ENCODE measurements at regions not wholly inside any gene's neighbourhood (a gene's known extent, or its start where the extent isn't known, plus 50 kb on each side); places are given as distances from the start of the nearest gene placed in this dataset.
"Not testable (repeated sequence)": the region's sequence is repeated elsewhere in the genome, so short reads cannot be mapped to it uniquely, and the experiment has no call there.

DNA sequence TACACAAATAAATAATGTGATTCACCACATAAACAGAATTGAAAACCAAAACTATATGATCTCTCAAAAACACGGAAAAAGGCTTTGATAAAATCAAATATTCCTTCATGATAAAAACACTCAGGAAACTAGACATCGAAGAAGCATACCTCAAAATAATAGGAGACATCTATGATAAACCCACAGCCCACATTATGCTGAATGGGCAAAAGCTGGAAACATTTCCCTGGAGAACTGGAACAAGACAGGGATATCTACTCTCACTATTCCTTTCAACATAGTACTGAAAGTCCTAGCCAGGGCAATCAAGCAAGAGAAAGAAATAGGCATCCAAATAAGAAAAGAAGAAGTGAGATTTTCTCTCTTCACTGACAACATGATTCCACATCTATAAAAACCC, 371.5 kb upstream of the ATXN7L3B start:
- Mint-ChIP-seq H3K27me3 (no peaks in the 10 kb centered on the region), H3K9me3 (peaks cover 9% of the 10 kb centered on the region), H3K4me1 (ENCODE audit: low read depth) (no peaks in the 10 kb centered on the region), H3K36me3 (ENCODE audit: low read depth) (no peaks in the 10 kb centered on the region), H3K27ac (no peak overlapping the region), H3K4me3 (no peak overlapping the region)
- intact Hi-C loops (cut with micrococcal nuclease), result no loop called here

DNA sequence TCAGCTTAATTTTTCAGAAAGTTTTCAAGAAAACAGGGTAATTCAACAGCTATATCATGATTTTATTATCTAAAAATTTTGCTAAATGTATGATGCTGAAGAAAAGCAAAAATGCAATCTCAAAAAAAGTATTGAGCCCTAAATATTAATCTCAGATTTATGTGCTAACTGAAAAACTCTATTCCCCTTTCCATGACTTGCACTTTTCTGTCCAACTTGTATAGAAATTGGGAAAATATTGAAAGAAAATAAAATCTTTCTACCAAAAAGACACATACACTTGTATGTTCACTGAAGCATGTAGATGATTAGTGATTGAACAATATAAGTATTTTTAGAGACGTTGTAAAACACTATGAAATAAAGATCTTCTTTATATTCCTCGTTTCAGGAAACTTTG, 368.0 kb upstream of the ATXN7L3B start:
- Mint-ChIP-seq H3K27me3 (no peaks in the 10 kb centered on the region), H3K4me3 (no peak overlapping the region), H3K36me3 (ENCODE audit: low read depth) (no peaks in the 10 kb centered on the region), H3K9me3 (peaks cover 26% of the 10 kb centered on the region), H3K27ac (no peak overlapping the region), H3K4me1 (ENCODE audit: low read depth) (no peaks in the 10 kb centered on the region)
- intact Hi-C loops (cut with micrococcal nuclease), result no loop called here

DNA sequence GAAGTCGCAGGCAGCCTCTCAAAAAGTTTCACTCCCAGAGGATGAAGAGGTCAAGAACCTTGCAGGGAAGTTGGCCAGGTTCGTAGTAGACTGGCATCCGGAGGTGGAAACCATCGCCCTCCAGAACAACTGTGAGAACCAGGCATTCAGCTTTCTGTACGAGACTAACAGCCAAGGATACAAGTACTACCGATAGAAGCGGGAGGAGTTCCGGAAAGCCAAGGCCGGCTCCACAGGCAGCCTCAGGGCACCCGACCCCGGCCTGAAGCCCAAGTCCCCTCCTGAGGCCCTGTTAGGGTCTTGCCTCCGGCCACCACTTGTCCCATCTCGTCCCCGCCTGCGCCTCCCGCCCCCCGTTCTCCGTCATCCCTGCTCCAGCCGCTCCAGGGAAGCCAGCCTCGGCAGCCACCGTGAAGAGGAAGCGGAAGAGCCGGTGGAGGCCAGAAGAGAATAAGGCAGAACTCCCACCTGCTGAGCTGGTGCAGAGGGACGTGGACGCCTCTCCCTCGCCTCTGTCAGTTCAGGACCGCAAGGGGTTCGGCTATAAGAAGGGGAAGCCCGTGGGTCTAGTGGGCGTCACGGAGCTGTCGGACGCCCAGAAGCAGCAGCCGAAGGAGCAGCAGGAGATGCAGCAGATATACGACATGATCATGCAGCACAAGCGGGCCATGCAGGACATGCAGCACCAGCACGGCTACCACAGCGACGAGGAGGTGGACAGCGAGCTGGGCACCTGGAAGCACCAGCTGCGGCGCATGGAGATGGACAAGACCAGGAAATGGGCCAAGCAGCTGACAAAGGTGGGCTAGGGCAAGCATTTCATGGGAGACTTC, 366.8 kb upstream of the ATXN7L3B start:
- Mint-ChIP-seq H3K9me3 (peaks cover 32% of the 10 kb centered on the region), H3K4me3 (no peak overlapping the region), H3K4me1 (ENCODE audit: low read depth) (no peaks in the 10 kb centered on the region), H3K36me3 (ENCODE audit: low read depth) (no peaks in the 10 kb centered on the region), H3K27ac (no peak overlapping the region), H3K27me3 (no peaks in the 10 kb centered on the region)
- intact Hi-C loops (cut with micrococcal nuclease), result no loop called here

DNA sequence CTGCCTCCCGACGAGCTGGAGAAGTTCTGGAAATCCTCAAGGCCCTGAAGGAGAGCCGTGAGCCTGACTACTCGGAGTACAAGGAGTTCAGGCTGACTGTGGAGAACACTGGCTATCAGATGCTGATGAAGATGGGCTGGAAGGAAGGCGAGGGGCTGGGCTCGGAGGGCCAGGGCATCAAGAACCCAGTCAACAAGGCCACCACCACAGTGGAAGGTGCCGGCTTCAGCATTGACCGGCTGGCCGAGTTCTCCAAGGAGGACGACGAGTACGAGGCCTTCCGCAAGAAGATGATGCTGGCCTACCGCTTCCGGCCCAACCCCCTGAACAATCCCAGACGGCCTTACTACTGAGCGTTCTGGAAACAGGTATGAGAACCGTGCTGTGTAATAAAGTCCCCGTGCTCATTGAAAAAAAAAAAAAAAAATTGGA, 366.1 kb upstream of the ATXN7L3B start:
- no peaks in the 10 kb centered on the region for H3K27me3 Mint-ChIP-seq
- H3K36me3 Mint-ChIP-seq (ENCODE audit: low read depth), result no peaks in the 10 kb centered on the region
- no peak overlapping the region for H3K4me3 Mint-ChIP-seq

DNA sequence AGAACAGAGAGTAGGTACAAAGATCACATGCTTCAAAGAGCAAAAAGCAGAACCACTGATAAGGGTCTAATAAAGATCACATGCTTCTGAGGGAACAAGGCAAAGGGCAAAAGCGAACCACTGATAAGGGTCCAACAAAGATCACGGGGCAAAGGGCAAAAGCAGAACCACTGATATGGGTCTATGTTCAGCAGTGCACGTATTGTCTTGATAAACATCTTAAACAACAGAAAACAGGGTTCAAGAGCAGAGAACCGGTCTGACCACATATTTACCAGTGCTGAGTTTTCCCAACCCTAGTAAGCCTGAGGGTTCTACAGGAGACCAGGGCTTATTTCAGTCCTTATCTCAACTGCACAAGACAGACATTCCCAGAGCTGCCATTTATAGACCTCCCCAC, 362.7 kb upstream of the ATXN7L3B start:
- H3K4me3 Mint-ChIP-seq; H3K4me1 Mint-ChIP-seq (ENCODE audit: low read depth); H3K27me3 Mint-ChIP-seq; intact Hi-C loops (cut with micrococcal nuclease); H3K36me3 Mint-ChIP-seq (ENCODE audit: low read depth); H3K27ac Mint-ChIP-seq: not testable (repeated sequence)
- peaks cover 64% of the 10 kb centered on the region for H3K9me3 Mint-ChIP-seq

More for the DNA sequence above, 366.1 kb upstream of the ATXN7L3B start:
- H3K4me1 Mint-ChIP-seq (ENCODE audit: low read depth), result no peaks in the 10 kb centered on the region
- H3K27ac Mint-ChIP-seq, result no peak overlapping the region
- peaks cover 32% of the 10 kb centered on the region for H3K9me3 Mint-ChIP-seq
- intact Hi-C loops (cut with micrococcal nuclease), result no loop called here

DNA sequence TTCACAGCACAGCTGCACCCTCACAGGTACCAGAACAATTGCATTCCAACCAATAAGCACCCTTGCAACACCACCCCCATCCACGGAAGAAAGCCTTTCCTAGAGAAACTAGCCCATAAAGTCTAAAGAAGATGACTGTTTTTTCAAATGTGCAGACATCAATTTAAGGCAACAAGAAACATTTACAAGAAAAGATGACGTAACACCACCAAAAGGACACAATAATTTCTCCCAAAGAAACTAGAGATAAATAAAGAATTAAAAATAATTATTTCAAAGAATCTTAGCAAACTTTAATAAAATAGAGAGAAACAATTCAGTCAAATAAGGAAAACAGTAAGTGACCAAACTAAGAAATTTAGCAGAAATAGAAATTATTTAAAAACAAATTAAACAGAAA, 352.3 kb upstream of the ATXN7L3B start:
- H3K27me3 Mint-ChIP-seq, result no peaks in the 10 kb centered on the region
- no peaks in the 10 kb centered on the region for H3K36me3 Mint-ChIP-seq (ENCODE audit: low read depth)
- H3K4me3 Mint-ChIP-seq, result no peak overlapping the region
- peaks cover 18% of the 10 kb centered on the region for H3K9me3 Mint-ChIP-seq
- intact Hi-C loops (cut with micrococcal nuclease), result no loop called here
- no peak overlapping the region for H3K27ac Mint-ChIP-seq
- H3K4me1 Mint-ChIP-seq (ENCODE audit: low read depth), result no peaks in the 10 kb centered on the region

DNA sequence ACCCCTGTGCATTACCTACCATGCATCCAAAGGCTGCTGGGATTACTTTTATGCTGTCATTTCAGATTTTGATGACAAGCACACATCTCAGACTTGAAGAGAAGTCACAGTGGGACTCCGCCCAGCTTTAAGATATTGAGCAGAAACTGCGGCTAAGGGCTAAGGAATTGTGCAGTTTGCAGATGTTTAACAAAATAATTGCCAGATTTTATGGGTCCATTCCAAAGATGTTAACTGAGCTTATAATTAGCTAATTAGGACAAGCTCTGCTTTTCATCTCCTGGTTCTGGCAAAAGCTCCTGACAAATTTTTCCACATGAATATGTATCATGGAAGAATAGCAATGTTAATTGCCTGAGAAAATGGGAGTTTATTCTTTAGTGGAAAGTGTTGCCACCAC, 344.4 kb upstream of the ATXN7L3B start:
- H3K4me1 Mint-ChIP-seq (ENCODE audit: low read depth), result no peaks in the 10 kb centered on the region
- H3K27ac Mint-ChIP-seq, result no peak overlapping the region
- no peaks in the 10 kb centered on the region for H3K36me3 Mint-ChIP-seq (ENCODE audit: low read depth)
- peaks cover 9% of the 10 kb centered on the region for H3K9me3 Mint-ChIP-seq
- no peaks in the 10 kb centered on the region for H3K27me3 Mint-ChIP-seq
- H3K4me3 Mint-ChIP-seq, result no peak overlapping the region
- intact Hi-C loops (cut with micrococcal nuclease), result no loop called here

DNA sequence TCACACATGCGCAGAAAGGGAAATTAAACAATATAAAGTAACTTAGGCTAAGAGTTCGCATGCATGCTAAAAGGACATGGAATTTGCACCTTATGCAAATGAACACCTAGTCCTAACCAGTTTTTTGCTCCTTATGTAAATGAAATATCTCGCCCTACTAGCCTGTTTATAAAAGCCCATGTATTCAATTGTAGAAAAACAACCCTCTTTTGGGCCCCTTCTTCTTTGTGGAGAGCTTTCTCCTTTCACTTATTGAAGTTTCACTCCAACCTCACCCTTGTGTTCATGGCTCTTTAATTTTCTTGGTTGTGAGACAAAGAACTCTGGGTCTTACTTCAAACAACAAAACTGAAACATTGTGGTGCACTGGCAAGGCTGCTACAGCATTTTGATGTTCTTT, 333.4 kb upstream of the ATXN7L3B start:
- Mint-ChIP-seq H3K4me3 (no peak overlapping the region), H3K9me3 (peaks cover 20% of the 10 kb centered on the region), H3K4me1 (ENCODE audit: low read depth) (no peaks in the 10 kb centered on the region), H3K27ac (no peak overlapping the region), H3K27me3 (no peaks in the 10 kb centered on the region), H3K36me3 (ENCODE audit: low read depth) (no peaks in the 10 kb centered on the region)
- intact Hi-C loops (cut with micrococcal nuclease), result no loop called here

DNA sequence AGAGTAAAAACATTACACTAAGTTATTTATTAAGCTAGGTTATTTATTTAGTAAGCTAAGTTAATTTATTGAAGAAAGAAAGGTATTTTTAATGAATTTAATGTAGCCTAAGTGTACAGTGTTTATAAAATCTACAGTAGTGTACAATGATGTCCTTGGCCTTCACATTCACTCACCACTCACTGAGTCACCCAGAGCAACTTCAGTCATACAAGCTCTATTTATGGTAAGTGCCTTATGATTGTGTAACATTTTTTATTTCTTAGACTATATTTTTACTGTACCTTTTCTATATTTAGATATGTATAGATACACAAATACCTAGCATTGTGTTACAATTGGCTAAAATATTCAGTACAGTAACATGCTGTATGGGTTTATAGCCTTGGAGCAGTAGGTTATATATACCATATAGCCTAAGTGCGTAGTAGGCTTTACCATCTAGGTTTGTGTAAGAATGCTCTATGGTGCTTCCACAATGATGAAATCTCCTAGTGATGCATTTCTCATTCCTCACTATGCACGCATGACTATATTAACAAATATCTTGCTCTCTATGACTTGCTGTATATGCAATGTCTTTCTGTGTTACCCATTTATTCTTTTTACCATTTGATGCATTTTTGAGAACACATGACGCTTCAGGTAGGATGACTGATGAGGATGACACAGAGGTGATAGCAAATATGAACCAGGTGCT, 309.6 kb upstream of the ATXN7L3B start:
- H3K9me3 Mint-ChIP-seq, result peaks cover 24% of the 10 kb centered on the region
- no peaks in the 10 kb centered on the region for H3K4me1 Mint-ChIP-seq (ENCODE audit: low read depth)
- no peaks in the 10 kb centered on the region for H3K27me3 Mint-ChIP-seq
- no peak overlapping the region for H3K4me3 Mint-ChIP-seq
- H3K27ac Mint-ChIP-seq, result no peak overlapping the region
- intact Hi-C loops (cut with micrococcal nuclease), result no loop called here
- no peaks in the 10 kb centered on the region for H3K36me3 Mint-ChIP-seq (ENCODE audit: low read depth)

DNA sequence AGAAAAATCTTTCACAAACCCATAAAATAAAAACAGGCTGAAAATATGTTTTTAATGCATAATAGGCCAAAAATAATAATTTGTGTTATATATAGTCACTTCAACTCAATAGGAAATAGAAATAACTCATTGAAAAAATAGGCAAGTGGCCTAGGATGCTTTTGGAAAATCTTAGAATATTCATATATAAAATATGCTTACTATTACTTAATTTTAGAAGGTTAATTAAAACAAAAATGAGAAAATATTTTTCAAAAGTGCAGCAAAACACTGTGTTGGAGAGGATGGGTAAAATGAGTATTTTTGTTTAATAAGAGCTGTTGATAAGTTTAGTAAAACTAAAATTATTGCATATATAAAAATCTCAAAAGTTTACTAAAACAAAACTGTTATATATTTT, 308.0 kb upstream of the ATXN7L3B start:
- peaks cover 26% of the 10 kb centered on the region for H3K9me3 Mint-ChIP-seq
- H3K27me3 Mint-ChIP-seq, result no peaks in the 10 kb centered on the region
- no peak overlapping the region for H3K4me3 Mint-ChIP-seq
- no peaks in the 10 kb centered on the region for H3K36me3 Mint-ChIP-seq (ENCODE audit: low read depth)
- intact Hi-C loops (cut with micrococcal nuclease), result no loop called here
- no peaks in the 10 kb centered on the region for H3K4me1 Mint-ChIP-seq (ENCODE audit: low read depth)
- H3K27ac Mint-ChIP-seq, result no peak overlapping the region

DNA sequence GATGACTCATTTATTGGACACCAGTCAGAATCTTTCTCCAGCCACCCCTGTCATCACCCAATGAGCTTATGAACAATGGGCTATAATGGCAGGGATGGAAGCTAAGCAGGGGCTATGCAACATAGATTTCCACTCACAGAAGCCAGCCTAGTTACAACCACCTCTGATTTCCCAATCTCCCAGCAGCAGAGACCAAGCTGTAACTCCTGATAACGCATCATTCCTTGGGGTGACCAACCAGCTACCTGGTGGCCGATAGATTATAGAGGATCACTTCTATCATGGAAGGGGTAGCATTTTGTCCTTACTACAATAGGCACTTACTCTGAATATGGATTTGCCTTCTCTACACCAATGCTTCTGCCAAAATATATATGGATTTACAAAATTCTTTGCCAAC, 302.3 kb upstream of the ATXN7L3B start:
- intact Hi-C loops (cut with micrococcal nuclease), result no loop called here
- Mint-ChIP-seq H3K4me1 (ENCODE audit: low read depth) (no peaks in the 10 kb centered on the region), H3K9me3 (peaks cover 55% of the 10 kb centered on the region), H3K27ac (no peak overlapping the region), H3K27me3 (no peaks in the 10 kb centered on the region), H3K36me3 (ENCODE audit: low read depth) (no peaks in the 10 kb centered on the region), H3K4me3 (no peak overlapping the region)

DNA sequence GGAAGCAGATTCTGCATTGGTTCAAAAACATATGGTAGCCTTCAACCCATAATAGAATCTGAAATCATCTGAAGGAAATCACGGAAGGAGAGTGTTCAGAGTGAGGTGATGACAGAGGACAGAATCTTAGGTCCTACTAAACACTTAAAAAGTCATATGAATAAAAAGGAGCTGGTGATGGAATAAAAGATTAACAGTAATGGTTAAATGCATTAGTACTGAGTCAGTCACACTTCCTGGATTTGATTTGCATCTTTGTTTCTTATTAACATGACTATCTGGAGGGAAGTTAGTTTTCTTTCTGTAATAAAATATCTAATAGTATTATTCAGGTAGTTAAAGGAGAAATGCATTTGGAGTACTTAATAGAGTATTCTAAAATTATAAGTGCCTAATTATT, 296.3 kb upstream of the ATXN7L3B start:
- H3K4me3 Mint-ChIP-seq, result no peak overlapping the region
- H3K36me3 Mint-ChIP-seq (ENCODE audit: low read depth), result no peaks in the 10 kb centered on the region
- H3K27me3 Mint-ChIP-seq, result no peaks in the 10 kb centered on the region
- no peaks in the 10 kb centered on the region for H3K4me1 Mint-ChIP-seq (ENCODE audit: low read depth)
- H3K27ac Mint-ChIP-seq, result no peak overlapping the region
- intact Hi-C loops (cut with micrococcal nuclease), result no loop called here
- H3K9me3 Mint-ChIP-seq, result peaks cover 49% of the 10 kb centered on the region

DNA sequence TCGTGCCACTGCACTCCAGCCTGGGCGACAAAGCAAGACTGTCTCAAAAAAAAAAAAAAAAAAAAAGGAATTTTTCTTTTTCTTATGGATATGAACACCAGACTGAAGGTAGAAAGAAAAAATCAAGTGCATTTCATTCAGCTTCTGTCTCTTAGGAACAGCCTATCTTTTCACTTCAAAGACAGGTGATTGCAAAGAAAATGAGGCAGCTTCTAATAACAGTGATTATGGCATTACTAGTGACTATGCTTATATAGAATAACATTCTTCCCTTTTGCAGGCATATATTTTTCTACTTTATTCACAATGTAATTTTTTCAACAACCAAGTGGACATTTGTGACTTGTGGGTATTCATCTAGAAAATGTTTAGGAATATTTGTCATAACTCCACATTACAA, 295.5 kb upstream of the ATXN7L3B start:
- H3K27me3 Mint-ChIP-seq, result no peaks in the 10 kb centered on the region
- intact Hi-C loops (cut with micrococcal nuclease), result no loop called here
- peaks cover 53% of the 10 kb centered on the region for H3K9me3 Mint-ChIP-seq
- no peaks in the 10 kb centered on the region for H3K36me3 Mint-ChIP-seq (ENCODE audit: low read depth)
- H3K4me1 Mint-ChIP-seq (ENCODE audit: low read depth), result no peaks in the 10 kb centered on the region
- no peak overlapping the region for H3K27ac Mint-ChIP-seq
- H3K4me3 Mint-ChIP-seq, result no peak overlapping the region

DNA sequence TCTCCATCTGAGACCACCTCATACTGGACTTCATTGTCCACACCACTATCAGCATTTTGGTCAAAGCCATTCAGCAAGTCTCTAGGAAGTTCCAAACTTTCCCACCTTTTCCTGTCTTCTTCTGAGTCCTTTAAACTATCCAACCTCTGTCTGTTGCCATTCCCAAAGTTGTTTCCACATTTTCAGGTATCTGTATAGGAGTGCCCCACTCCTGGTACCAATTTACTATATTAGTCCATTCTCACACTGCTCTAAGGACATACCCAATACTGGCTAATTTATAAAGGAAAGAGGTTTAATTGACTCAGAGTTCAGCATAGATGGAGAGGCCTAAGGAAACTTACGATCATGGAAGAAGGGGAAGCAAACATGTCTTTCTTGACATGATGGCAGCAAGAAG, 292.2 kb upstream of the ATXN7L3B start:
- Mint-ChIP-seq H3K36me3 (ENCODE audit: low read depth) (no peaks in the 10 kb centered on the region), H3K9me3 (peaks cover 29% of the 10 kb centered on the region), H3K27me3 (no peaks in the 10 kb centered on the region), H3K4me1 (ENCODE audit: low read depth) (no peaks in the 10 kb centered on the region), H3K4me3 (no peak overlapping the region), H3K27ac (no peak overlapping the region)
- intact Hi-C loops (cut with micrococcal nuclease), result no loop called here

DNA sequence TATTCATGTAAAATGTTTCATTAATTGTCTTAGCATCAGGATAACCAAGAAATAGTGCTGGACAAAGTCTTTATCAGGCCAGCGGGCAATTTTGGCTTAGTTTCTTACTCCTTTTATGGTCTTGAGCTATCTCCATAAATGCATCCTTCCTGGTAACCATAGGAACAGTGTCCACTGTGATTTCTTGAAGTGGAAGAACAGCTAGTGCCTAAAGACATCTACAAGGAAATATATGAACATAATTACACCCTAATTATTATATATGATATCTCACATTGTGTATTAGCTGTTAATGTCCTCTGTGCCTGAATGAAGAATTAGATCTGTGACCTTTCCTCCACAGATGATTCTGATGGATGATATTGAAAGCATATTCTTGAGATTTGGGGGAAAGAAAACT, 286.7 kb upstream of the ATXN7L3B start:
- Mint-ChIP-seq H3K27ac (no peak overlapping the region), H3K36me3 (ENCODE audit: low read depth) (no peaks in the 10 kb centered on the region)

More for the DNA sequence above, 286.7 kb upstream of the ATXN7L3B start:
- intact Hi-C loops (cut with micrococcal nuclease), result no loop called here
- Mint-ChIP-seq H3K27me3 (no peaks in the 10 kb centered on the region), H3K4me3 (no peak overlapping the region), H3K4me1 (ENCODE audit: low read depth) (no peaks in the 10 kb centered on the region), H3K9me3 (peaks cover 23% of the 10 kb centered on the region)

Data from dendritic cell treated with granulocyte-macrophage colony-stimulating factor and Interleukin-4, amounts not matched to agents 40 ng/mL and 50 ng/mL, for 4 days (primary cell).